ENCODE measurements at regions not wholly inside any gene's neighbourhood (a gene's known extent, or its start where the extent isn't known, plus 50 kb on each side); places are given as distances from the start of the nearest gene placed in this dataset.

DNA sequence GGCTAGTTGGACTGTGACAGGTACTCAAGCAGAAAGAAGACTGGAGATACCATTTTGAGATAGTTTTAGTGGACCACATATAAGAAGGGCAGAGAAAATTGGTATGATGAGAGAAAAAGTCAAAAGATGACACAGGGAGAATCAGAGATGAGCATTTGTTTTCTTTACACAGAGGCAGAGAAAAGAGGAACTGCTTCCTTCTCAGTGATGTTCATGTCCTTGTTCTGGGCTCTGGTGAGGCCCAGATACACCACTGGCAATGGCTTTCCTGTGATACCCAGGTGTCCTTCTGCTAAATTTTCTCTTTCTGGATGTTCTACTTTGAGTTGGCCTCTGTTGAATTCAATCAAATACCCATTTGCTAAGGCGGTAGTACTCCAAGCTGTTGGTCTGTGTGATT is 1782.7 kb upstream of the SEL1L start:
- ChIA-PET CTCF (no interaction called here), POLR2A (no interaction called here)
- H3K4me3 Mint-ChIP-seq (ENCODE audit: unreplicated experiment) = no peak overlapping the region
- BruUV-seq (replicated peaks) = no TSS peak
- H3K4me1 ChIP-seq = no peaks in the 10 kb centered on the region
- no peaks in the 10 kb centered on the region for H3K9me3 Mint-ChIP-seq (ENCODE audit: unreplicated experiment)
- no peaks in the 10 kb centered on the region for H3K27me3 ChIP-seq (replicated peaks; ENCODE audit: control insufficient read depth, insufficient read depth, low read length)
- no peaks in the 10 kb centered on the region for H3K36me3 Mint-ChIP-seq (ENCODE audit: insufficient read depth, unreplicated experiment)
- H3K27me3 Mint-ChIP-seq (ENCODE audit: insufficient read depth, unreplicated experiment) = no peaks in the 10 kb centered on the region
- H3K27ac Mint-ChIP-seq (ENCODE audit: unreplicated experiment) = no peak overlapping the region
- no peaks in the 10 kb centered on the region for H3K36me3 ChIP-seq (ENCODE audit: control insufficient read depth, insufficient read depth, low read length)
- no peak for DNase-seq
- intact Hi-C loops (cut with micrococcal nuclease; ENCODE audit: unreplicated experiment) = no loop called here
- no peak overlapping the region for H3K4me3 ChIP-seq (ENCODE audit: low read depth, low read length)
- H3K9me3 ChIP-seq = no peaks in the 10 kb centered on the region
- TF ChIP-seq, protein P1, sequence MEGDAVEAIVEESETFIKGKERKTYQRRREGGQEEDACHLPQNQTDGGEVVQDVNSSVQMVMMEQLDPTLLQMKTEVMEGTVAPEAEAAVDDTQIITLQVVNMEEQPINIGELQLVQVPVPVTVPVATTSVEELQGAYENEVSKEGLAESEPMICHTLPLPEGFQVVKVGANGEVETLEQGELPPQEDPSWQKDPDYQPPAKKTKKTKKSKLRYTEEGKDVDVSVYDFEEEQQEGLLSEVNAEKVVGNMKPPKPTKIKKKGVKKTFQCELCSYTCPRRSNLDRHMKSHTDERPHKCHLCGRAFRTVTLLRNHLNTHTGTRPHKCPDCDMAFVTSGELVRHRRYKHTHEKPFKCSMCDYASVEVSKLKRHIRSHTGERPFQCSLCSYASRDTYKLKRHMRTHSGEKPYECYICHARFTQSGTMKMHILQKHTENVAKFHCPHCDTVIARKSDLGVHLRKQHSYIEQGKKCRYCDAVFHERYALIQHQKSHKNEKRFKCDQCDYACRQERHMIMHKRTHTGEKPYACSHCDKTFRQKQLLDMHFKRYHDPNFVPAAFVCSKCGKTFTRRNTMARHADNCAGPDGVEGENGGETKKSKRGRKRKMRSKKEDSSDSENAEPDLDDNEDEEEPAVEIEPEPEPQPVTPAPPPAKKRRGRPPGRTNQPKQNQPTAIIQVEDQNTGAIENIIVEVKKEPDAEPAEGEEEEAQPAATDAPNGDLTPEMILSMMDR (IDR thresholded peaks at IDR 0.05; ENCODE audit: insufficient read depth in 1 of 2, low read depth in 1 of 2, low read length in 1 of 2, severe bottlenecking in 1 of 2, unreplicated experiment in 1 of 2) = no peak
- no peaks in the 10 kb centered on the region for H3K4me1 Mint-ChIP-seq (ENCODE audit: low read depth, unreplicated experiment)

DNA sequence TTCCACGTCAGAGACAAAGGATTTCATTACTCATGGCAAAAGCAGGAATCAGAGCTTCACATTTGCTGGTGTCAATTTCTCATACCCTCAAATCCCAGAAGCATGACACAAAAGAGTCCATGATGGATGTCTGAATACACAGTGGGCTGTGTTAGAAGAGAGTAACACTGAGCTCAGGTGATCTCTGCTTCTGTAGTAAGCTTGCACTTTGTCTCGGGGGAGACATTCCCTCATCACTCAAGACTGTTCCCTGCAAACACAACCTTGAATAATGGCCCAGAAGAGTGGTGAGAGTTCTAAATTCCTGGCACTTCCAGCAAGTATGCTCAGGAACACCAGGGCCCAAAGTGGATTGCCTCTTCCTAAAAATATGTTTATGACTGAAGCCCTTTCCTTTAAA is 1787.2 kb upstream of the SEL1L start:
- H3K4me3 Mint-ChIP-seq (ENCODE audit: unreplicated experiment) = no peak overlapping the region
- no peaks in the 10 kb centered on the region for H3K27me3 ChIP-seq (replicated peaks; ENCODE audit: control insufficient read depth, insufficient read depth, low read length)
- BruUV-seq (replicated peaks) = no TSS peak
- H3K4me1 ChIP-seq = no peaks in the 10 kb centered on the region
- ChIA-PET POLR2A (no interaction called here), CTCF (no interaction called here)
- no peaks in the 10 kb centered on the region for H3K36me3 Mint-ChIP-seq (ENCODE audit: insufficient read depth, unreplicated experiment)
- TF ChIP-seq, protein P1 (IDR thresholded peaks at IDR 0.05; ENCODE audit: insufficient read depth in 1 of 2, low read depth in 1 of 2, low read length in 1 of 2, severe bottlenecking in 1 of 2, unreplicated experiment in 1 of 2) = no peak
- H3K9me3 ChIP-seq = no peaks in the 10 kb centered on the region
- no peaks in the 10 kb centered on the region for H3K4me1 Mint-ChIP-seq (ENCODE audit: low read depth, unreplicated experiment)
- H3K9me3 Mint-ChIP-seq (ENCODE audit: unreplicated experiment) = no peaks in the 10 kb centered on the region
- no peaks in the 10 kb centered on the region for H3K36me3 ChIP-seq (ENCODE audit: control insufficient read depth, insufficient read depth, low read length)
- no peak overlapping the region for H3K4me3 ChIP-seq (ENCODE audit: low read depth, low read length)
- no peaks in the 10 kb centered on the region for H3K27me3 Mint-ChIP-seq (ENCODE audit: insufficient read depth, unreplicated experiment)
- intact Hi-C loops (cut with micrococcal nuclease; ENCODE audit: unreplicated experiment) = no loop called here
- DNase-seq = no peak
- no peak overlapping the region for H3K27ac Mint-ChIP-seq (ENCODE audit: unreplicated experiment)

DNA sequence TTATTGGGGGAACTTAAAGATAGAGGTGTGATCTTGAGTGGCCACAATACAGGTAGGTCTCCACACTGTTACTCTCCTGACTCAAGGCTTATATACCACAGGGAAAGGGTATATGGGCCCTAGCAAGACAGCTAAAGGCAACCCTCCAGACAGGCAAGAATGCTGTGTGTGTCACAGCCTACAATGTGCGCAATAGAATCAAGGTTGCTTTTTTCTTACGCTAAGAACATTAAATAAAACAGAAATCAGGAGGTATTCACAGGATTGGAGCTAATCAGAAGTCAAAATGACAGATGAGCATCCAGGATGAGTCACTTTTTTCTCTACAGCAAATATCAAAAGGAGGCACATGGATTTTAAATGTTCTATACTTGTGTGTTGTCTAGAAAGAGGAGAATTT is 1797.9 kb upstream of the SEL1L start:
- no peaks in the 10 kb centered on the region for H3K9me3 Mint-ChIP-seq (ENCODE audit: unreplicated experiment)
- H3K27me3 Mint-ChIP-seq (ENCODE audit: insufficient read depth, unreplicated experiment) = peaks cover 4% of the 10 kb centered on the region
- no peak overlapping the region for H3K4me3 Mint-ChIP-seq (ENCODE audit: unreplicated experiment)
- POLR2A ChIA-PET = no interaction called here
- Histone ChIP-seq H3K27me3 (replicated peaks; ENCODE audit: control insufficient read depth, insufficient read depth, low read length) (no peaks in the 10 kb centered on the region), H3K36me3 (ENCODE audit: control insufficient read depth, insufficient read depth, low read length) (no peaks in the 10 kb centered on the region), H3K9me3 (no peaks in the 10 kb centered on the region), H3K4me3 (ENCODE audit: low read depth, low read length) (no peak overlapping the region), H3K4me1 (no peaks in the 10 kb centered on the region)
- CTCF ChIA-PET = no interaction called here
- intact Hi-C loops (cut with micrococcal nuclease; ENCODE audit: unreplicated experiment) = no loop called here
- no peak overlapping the region for H3K27ac Mint-ChIP-seq (ENCODE audit: unreplicated experiment)
- no peak for DNase-seq
- H3K4me1 Mint-ChIP-seq (ENCODE audit: low read depth, unreplicated experiment) = no peaks in the 10 kb centered on the region
- TF ChIP-seq, protein P1 (IDR thresholded peaks at IDR 0.05; ENCODE audit: insufficient read depth in 1 of 2, low read depth in 1 of 2, low read length in 1 of 2, severe bottlenecking in 1 of 2, unreplicated experiment in 1 of 2) = no peak
- no TSS peak for BruUV-seq (replicated peaks)
- H3K36me3 Mint-ChIP-seq (ENCODE audit: insufficient read depth, unreplicated experiment) = no peaks in the 10 kb centered on the region

Data from Caco-2 (cell line).